GM23338 (cell line): ENCODE measurements at regions not wholly inside any gene's neighbourhood (a gene's known extent, or its start where the extent isn't known, plus 50 kb on each side); places are given as distances from the start of the nearest gene placed in this dataset.

ENCODE experiments used
- CTCF ChIP-seq, 2 experiments: fragments of 200-600 bp in 1 of 2; sonication (generic) in 1 of 2; conservative IDR thresholded peaks; 2 replicates each; pipeline versions ENCODE4 v1.5.1 to v1.6.1; 2016 to 2017; ENCODE audit warnings: antibody characterized with exemption in 2 of 2, low read depth in 2 of 2, mild to moderate bottlenecking in 2 of 2, moderate library complexity in 1 of 2
- JUNB ChIP-seq: IDR thresholded peaks from one replicate; pipeline ENCODE4 v1.6.1; 2016; ENCODE audit warnings: antibody characterized with exemption; ENCODE audit not compliant: unreplicated experiment
- POLR2AphosphoS5 ChIP-seq: IDR thresholded peaks from 2 replicates; pipeline ENCODE4 v1.6.1; 2016; ENCODE audit warnings: antibody characterized with exemption, low read depth
- REST ChIP-seq: IDR thresholded peaks from one replicate; pipeline ENCODE4 v1.6.1; 2018; ENCODE audit warnings: antibody characterized with exemption; ENCODE audit not compliant: unreplicated experiment

- no peak for TF ChIP-seq REST
- TF ChIP-seq CTCF (conservative IDR thresholded peaks at IDR 0.05; ENCODE audit: low read depth in 2 of 2): no peak
- no peak for TF ChIP-seq POLR2AphosphoS5
- TF ChIP-seq JUNB: no peak
Observed at GRCh38 chr17:79183043-79183292, 108.3 kb downstream of the ENGASE start.
